Hematopoietic multipotent progenitor cell treated with erythropoietin and hydrocortisone succinate and interleukin-3 and kit ligand, for 4 days (in vitro differentiated cells): ENCODE measurements at regions not wholly inside any gene's neighbourhood (a gene's known extent, or its start where the extent isn't known, plus 50 kb on each side); places are given as distances from the start of the nearest gene placed in this dataset.
"Not testable (repeated sequence)": the region's sequence is repeated elsewhere in the genome, so short reads cannot be mapped to it uniquely, and the experiment has no call there.

Experiments used
- DNase-seq: peaks from one replicate; pipeline ENCODE4 v3.0.0-alpha.2; 2015

- DNase-seq: no peak
Measured at GRCh38 chr19:29045679-29046254, 167.2 kb downstream of the UQCRFS1 start.

GRCh38 chr19:29044037-29044436 is 168.9 kb downstream of the UQCRFS1 start:
- no peak for DNase-seq

GRCh38 chr19:29042450-29042849 is 170.5 kb downstream of the UQCRFS1 start:
- no peak for DNase-seq

- DNase-seq: no peak
Measured at GRCh38 chr19:29040951-29041350, 172.0 kb downstream of the UQCRFS1 start.

- no peak for DNase-seq
Measured at GRCh38 chr19:29040292-29040691, 172.7 kb downstream of the UQCRFS1 start.

GRCh38 chr19:29039036-29039435 is 173.9 kb downstream of the UQCRFS1 start:
- not testable (repeated sequence) for DNase-seq

- DNase-seq: no peak
Measured at GRCh38 chr19:29031216-29031615, 181.7 kb downstream of the UQCRFS1 start.

- no peak for DNase-seq
Measured at GRCh38 chr19:29029268-29029958, 183.5 kb downstream of the UQCRFS1 start.

- no peak for DNase-seq
Measured at GRCh38 chr19:29022599-29022998, 190.4 kb downstream of the UQCRFS1 start.

GRCh38 chr19:29022165-29022564 is 190.8 kb downstream of the UQCRFS1 start:
- no peak for DNase-seq

GRCh38 chr19:29021232-29021916 is 191.6 kb downstream of the UQCRFS1 start:
- no peak for DNase-seq

- DNase-seq: no peak
Measured at GRCh38 chr19:29019403-29019802, 193.5 kb downstream of the UQCRFS1 start.

GRCh38 chr19:29018542-29018941 is 194.4 kb downstream of the UQCRFS1 start:
- no peak for DNase-seq

- no peak for DNase-seq
Measured at GRCh38 chr19:29017788-29018187, 195.2 kb downstream of the UQCRFS1 start.

- DNase-seq: no peak
Measured at GRCh38 chr19:29016926-29017760, 195.8 kb downstream of the UQCRFS1 start.

GRCh38 chr19:29016353-29016752 is 196.6 kb downstream of the UQCRFS1 start:
- DNase-seq: no peak

GRCh38 chr19:29015569-29015968 is 197.4 kb downstream of the UQCRFS1 start:
- DNase-seq: no peak

GRCh38 chr19:29014857-29015436 is 198.0 kb downstream of the UQCRFS1 start:
- DNase-seq: peak; percentile 4

GRCh38 chr19:29013988-29014387 is 199.0 kb downstream of the UQCRFS1 start:
- no peak for DNase-seq

GRCh38 chr19:29013325-29013724 is 199.6 kb downstream of the UQCRFS1 start:
- DNase-seq: no peak

GRCh38 chr19:29012457-29012856 is 200.5 kb downstream of the UQCRFS1 start:
- no peak for DNase-seq

- no peak for DNase-seq
Measured at GRCh38 chr19:29010276-29010675, 202.7 kb downstream of the UQCRFS1 start.
